ENCODE measurements at regions not wholly inside any gene's neighbourhood (a gene's known extent, or its start where the extent isn't known, plus 50 kb on each side); places are given as distances from the start of the nearest gene placed in this dataset.

GRCh38 chr3:95049841-95050240 is 987.0 kb downstream of the NSUN3 start:
- TF ChIP-seq CTCF (IDR thresholded peaks at IDR 0.05; ENCODE audit: insufficient read depth, low read depth, low read length) = no peak
- CTCF ChIA-PET = no interaction called here
- POLR2A ChIA-PET = no interaction called here

GRCh38 chr3:95055288-95055687 is 992.4 kb downstream of the NSUN3 start:
- CTCF ChIA-PET = no interaction called here
- no peak for DNase-seq (ENCODE audit: low read depth)
- H3K27me3 ChIP-seq (ENCODE audit: control insufficient read depth, insufficient read depth, low read length) = no peaks in the 10 kb centered on the region
- POLR2A ChIA-PET = no interaction called here
- H3K4me3 ChIP-seq (ENCODE audit: low read depth, low read length) = no peak overlapping the region
- no peak for TF ChIP-seq CTCF (IDR thresholded peaks at IDR 0.05; ENCODE audit: insufficient read depth, low read depth, low read length)
- no peaks in the 10 kb centered on the region for H3K36me3 ChIP-seq (ENCODE audit: control insufficient read depth, insufficient read depth, low read length)

More at GRCh38 chr3:95049841-95050240, 987.0 kb downstream of the NSUN3 start:
- Histone ChIP-seq H3K27me3 (ENCODE audit: control insufficient read depth, insufficient read depth, low read length) (no peaks in the 10 kb centered on the region), H3K36me3 (ENCODE audit: control insufficient read depth, insufficient read depth, low read length) (no peaks in the 10 kb centered on the region), H3K4me3 (ENCODE audit: low read depth, low read length) (no peak overlapping the region)
- no peak for DNase-seq (ENCODE audit: low read depth)

- H3K36me3 ChIP-seq (ENCODE audit: control insufficient read depth, insufficient read depth, low read length) = no peaks in the 10 kb centered on the region
- H3K27me3 ChIP-seq (ENCODE audit: control insufficient read depth, insufficient read depth, low read length) = no peaks in the 10 kb centered on the region
- no peak for TF ChIP-seq CTCF (IDR thresholded peaks at IDR 0.05; ENCODE audit: insufficient read depth, low read depth, low read length)
- ChIA-PET CTCF (no interaction called here), POLR2A (no interaction called here)
- H3K4me3 ChIP-seq (ENCODE audit: low read depth, low read length) = no peak overlapping the region
- no peak for DNase-seq (ENCODE audit: low read depth)
Observed at GRCh38 chr3:95082191-95082590, 1019.3 kb downstream of the NSUN3 start.

- POLR2A ChIA-PET = no interaction called here
Observed at GRCh38 chr3:95084738-95085137, 1021.9 kb downstream of the NSUN3 start.

GRCh38 chr3:95088464-95088863 is 1025.6 kb downstream of the NSUN3 start:
- no peak for DNase-seq (ENCODE audit: low read depth)
- CTCF ChIA-PET = no interaction called here
- no peaks in the 10 kb centered on the region for H3K36me3 ChIP-seq (ENCODE audit: control insufficient read depth, insufficient read depth, low read length)
- POLR2A ChIA-PET = no interaction called here
- H3K4me3 ChIP-seq (ENCODE audit: low read depth, low read length) = no peak overlapping the region
- no peak for TF ChIP-seq CTCF (IDR thresholded peaks at IDR 0.05; ENCODE audit: insufficient read depth, low read depth, low read length)
- no peaks in the 10 kb centered on the region for H3K27me3 ChIP-seq (ENCODE audit: control insufficient read depth, insufficient read depth, low read length)

More at GRCh38 chr3:95084738-95085137, 1021.9 kb downstream of the NSUN3 start:
- no peaks in the 10 kb centered on the region for H3K36me3 ChIP-seq (ENCODE audit: control insufficient read depth, insufficient read depth, low read length)
- no peak for DNase-seq (ENCODE audit: low read depth)
- CTCF ChIA-PET = interaction anchor here (1.7 kb wide), 1 partner anchor 47 kb away, joined by 3 read pairs; no protein-coding TSS in a partner anchor
- no peak overlapping the region for H3K4me3 ChIP-seq (ENCODE audit: low read depth, low read length)
- H3K27me3 ChIP-seq (ENCODE audit: control insufficient read depth, insufficient read depth, low read length) = no peaks in the 10 kb centered on the region
- TF ChIP-seq CTCF (IDR thresholded peaks at IDR 0.05; ENCODE audit: insufficient read depth, low read depth, low read length) = no peak

Data from BJ (cell line).